SK-N-SH treated with all-trans-retinoic acid at 6 μM for 48 hours (cell line): ENCODE measurements at regions not wholly inside any gene's neighbourhood (a gene's known extent, or its start where the extent isn't known, plus 50 kb on each side); places are given as distances from the start of the nearest gene placed in this dataset.
"Not testable (repeated sequence)": the region's sequence is repeated elsewhere in the genome, so short reads cannot be mapped to it uniquely, and the experiment has no call there.

Source experiments
- ARNTL ChIP-seq: fragments of 450-650 bp; formaldehyde crosslinking; IDR thresholded peaks from 2 replicates; pipeline ENCODE4 v1.5.0; 2020; ENCODE audit warnings: low read depth, mild to moderate bottlenecking, moderate library complexity, borderline replicate concordance
- ISL1 ChIP-seq: fragments of 250-450 bp; sonication (Bioruptor Pico); IDR thresholded peaks from 2 replicates; pipeline ENCODE4 v2.1.2; 2022; ENCODE audit warnings: mild to moderate bottlenecking, moderate library complexity
- TCF4 ChIP-seq: fragments of 250-450 bp; sonication (Bioruptor Pico); IDR thresholded peaks from 2 replicates; pipeline ENCODE4 v1.8.0; 2021; ENCODE audit warnings: mild to moderate bottlenecking, moderate library complexity, borderline replicate concordance
- ZFP30 ChIP-seq: fragments of 450-650 bp; formaldehyde crosslinking; IDR thresholded peaks from 2 replicates; pipeline ENCODE4 v1.5.0; 2022; ENCODE audit warnings: mild to moderate bottlenecking, moderate library complexity
- TF ChIP-seq, protein P1 (sequence below): fragments of 250-450 bp; sonication (Bioruptor Pico); IDR thresholded peaks from 2 replicates; pipeline ENCODE4 v1.5.1; 2021; ENCODE audit warnings: mild to moderate bottlenecking, moderate library complexity
- TF ChIP-seq, protein P2 (sequence below): fragments of 250-450 bp; sonication (Bioruptor Pico); IDR thresholded peaks from 2 replicates; pipeline ENCODE4 v1.8.0; 2020; ENCODE audit warnings: mild to moderate bottlenecking, moderate library complexity, borderline replicate concordance

DNA sequence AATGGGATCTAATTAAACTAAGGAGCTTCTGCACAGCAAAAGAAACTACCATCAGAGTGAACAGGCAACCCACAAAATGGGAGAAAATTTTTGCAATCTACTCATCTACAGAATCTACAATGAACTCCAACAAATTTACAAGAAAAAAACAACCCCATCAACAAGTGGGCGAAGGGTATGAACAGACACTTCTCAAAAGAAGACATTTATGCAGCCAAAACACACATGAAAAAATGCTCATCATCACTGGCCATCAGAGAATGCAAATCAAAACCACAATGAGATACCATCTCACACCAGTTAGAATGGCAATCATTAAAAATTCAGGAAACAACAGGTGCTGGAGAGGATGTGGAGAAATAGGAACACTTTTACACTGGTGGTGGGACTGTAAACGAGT lies 55.6 kb upstream of the MAN1A1 start:
- TF ChIP-seq TCF4, ISL1, ZFP30, ARNTL (CRISPR knock-in tag): not testable (repeated sequence)
- TF ChIP-seq, protein P1, sequence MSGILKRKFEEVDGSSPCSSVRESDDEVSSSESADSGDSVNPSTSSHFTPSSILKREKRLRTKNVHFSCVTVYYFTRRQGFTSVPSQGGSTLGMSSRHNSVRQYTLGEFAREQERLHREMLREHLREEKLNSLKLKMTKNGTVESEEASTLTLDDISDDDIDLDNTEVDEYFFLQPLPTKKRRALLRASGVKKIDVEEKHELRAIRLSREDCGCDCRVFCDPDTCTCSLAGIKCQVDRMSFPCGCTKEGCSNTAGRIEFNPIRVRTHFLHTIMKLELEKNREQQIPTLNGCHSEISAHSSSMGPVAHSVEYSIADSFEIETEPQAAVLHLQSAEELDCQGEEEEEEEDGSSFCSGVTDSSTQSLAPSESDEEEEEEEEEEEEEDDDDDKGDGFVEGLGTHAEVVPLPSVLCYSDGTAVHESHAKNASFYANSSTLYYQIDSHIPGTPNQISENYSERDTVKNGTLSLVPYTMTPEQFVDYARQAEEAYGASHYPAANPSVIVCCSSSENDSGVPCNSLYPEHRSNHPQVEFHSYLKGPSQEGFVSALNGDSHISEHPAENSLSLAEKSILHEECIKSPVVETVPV (CRISPR knock-in tag), result not testable (repeated sequence)
- TF ChIP-seq, protein P2, sequence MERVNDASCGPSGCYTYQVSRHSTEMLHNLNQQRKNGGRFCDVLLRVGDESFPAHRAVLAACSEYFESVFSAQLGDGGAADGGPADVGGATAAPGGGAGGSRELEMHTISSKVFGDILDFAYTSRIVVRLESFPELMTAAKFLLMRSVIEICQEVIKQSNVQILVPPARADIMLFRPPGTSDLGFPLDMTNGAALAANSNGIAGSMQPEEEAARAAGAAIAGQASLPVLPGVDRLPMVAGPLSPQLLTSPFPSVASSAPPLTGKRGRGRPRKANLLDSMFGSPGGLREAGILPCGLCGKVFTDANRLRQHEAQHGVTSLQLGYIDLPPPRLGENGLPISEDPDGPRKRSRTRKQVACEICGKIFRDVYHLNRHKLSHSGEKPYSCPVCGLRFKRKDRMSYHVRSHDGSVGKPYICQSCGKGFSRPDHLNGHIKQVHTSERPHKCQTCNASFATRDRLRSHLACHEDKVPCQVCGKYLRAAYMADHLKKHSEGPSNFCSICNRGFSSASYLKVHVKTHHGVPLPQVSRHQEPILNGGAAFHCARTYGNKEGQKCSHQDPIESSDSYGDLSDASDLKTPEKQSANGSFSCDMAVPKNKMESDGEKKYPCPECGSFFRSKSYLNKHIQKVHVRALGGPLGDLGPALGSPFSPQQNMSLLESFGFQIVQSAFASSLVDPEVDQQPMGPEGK (CRISPR knock-in tag), result not testable (repeated sequence)
